WERI-Rb-1 (cell line): ENCODE measurements at regions not wholly inside any gene's neighbourhood (a gene's known extent, or its start where the extent isn't known, plus 50 kb on each side); places are given as distances from the start of the nearest gene placed in this dataset.

Source experiments
- DNase-seq: peaks from one replicate; pipeline ENCODE4 v3.0.0-alpha.2; 2020
- H3K27ac ChIP-seq: fragments of 250-450 bp; sonication (Bioruptor Pico); 2 replicates; pipeline ENCODE4 v1.5.1; 2020; ENCODE audit warnings: mild to moderate bottlenecking, moderate library complexity
- H3K27me3 ChIP-seq: fragments of 250-450 bp; sonication (Bioruptor Pico); 2 replicates; pipeline ENCODE4 v1.5.1; 2021; ENCODE audit warnings: mild to moderate bottlenecking, low read depth, moderate library complexity; ENCODE audit not compliant: insufficient read depth, severe bottlenecking
- H3K36me3 ChIP-seq: fragments of 250-450 bp; sonication (Bioruptor Pico); 2 replicates; pipeline ENCODE4 v1.5.1; 2020; ENCODE audit warnings: mild to moderate bottlenecking, moderate library complexity
- H3K4me3 ChIP-seq: 2 replicates; pipeline ENCODE4 v1.5.1; 2011; ENCODE audit warnings: low read depth, mild to moderate bottlenecking, control low read depth, low read length
- H3K9me3 ChIP-seq: fragments of 250-450 bp; sonication (Bioruptor Pico); 2 replicates; pipeline ENCODE4 v1.5.1; 2021; ENCODE audit warnings: mild to moderate bottlenecking, moderate library complexity; ENCODE audit not compliant: severe bottlenecking
- TF ChIP-seq, protein P1 (sequence below): IDR thresholded peaks from 2 replicates; pipeline ENCODE4 v1.5.1; 2011; ENCODE audit warnings: low read depth, mild to moderate bottlenecking, control low read depth, inconsistent platforms, low read length

DNA sequence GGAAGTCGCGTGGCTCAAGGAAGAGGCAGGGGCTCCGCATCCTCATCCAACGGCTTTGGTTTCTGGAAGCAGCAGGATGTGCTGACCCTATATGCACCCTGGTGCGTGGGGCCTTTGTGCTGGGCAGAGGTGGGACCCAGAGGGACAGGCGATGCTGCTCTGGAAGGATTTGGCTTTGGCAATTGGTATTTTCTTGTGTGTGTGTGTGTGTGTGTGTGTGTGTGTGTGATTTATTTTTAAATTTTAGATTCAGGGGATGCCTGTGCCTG, 321.9 kb upstream of the ZNF507 start:
- H3K36me3 ChIP-seq, result no peaks in the 10 kb centered on the region
- H3K27ac ChIP-seq, result no peak overlapping the region
- H3K27me3 ChIP-seq, result no peaks in the 10 kb centered on the region
- no peaks in the 10 kb centered on the region for H3K9me3 ChIP-seq
- no peak overlapping the region for H3K4me3 ChIP-seq
- DNase-seq, result no peak
- TF ChIP-seq, protein P1, sequence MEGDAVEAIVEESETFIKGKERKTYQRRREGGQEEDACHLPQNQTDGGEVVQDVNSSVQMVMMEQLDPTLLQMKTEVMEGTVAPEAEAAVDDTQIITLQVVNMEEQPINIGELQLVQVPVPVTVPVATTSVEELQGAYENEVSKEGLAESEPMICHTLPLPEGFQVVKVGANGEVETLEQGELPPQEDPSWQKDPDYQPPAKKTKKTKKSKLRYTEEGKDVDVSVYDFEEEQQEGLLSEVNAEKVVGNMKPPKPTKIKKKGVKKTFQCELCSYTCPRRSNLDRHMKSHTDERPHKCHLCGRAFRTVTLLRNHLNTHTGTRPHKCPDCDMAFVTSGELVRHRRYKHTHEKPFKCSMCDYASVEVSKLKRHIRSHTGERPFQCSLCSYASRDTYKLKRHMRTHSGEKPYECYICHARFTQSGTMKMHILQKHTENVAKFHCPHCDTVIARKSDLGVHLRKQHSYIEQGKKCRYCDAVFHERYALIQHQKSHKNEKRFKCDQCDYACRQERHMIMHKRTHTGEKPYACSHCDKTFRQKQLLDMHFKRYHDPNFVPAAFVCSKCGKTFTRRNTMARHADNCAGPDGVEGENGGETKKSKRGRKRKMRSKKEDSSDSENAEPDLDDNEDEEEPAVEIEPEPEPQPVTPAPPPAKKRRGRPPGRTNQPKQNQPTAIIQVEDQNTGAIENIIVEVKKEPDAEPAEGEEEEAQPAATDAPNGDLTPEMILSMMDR, result no peak

DNA sequence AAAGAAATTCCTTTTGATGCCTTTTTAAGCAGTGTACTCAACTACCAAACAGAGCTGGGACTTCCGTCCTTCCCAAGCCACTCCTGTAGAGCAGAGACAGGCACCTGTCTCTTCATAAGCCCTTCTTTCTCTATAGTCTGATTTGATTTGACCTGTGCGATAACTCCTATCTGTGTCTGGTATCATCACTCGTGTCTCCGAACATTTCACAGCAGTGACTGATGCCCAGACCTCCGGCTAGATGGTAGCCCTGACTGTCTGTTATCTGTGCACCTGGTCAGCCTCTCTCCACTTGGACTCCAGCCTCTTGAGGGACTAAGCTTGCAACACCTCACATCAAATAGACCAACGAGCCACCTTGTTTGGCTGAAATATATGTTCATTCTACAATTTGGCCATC, 316.2 kb upstream of the ZNF507 start:
- H3K4me3 ChIP-seq, result no peak overlapping the region
- H3K36me3 ChIP-seq, result no peaks in the 10 kb centered on the region
- no peaks in the 10 kb centered on the region for H3K9me3 ChIP-seq
- no peak for DNase-seq
- H3K27ac ChIP-seq, result no peak overlapping the region
- TF ChIP-seq, protein P1, result no peak
- no peaks in the 10 kb centered on the region for H3K27me3 ChIP-seq

DNA sequence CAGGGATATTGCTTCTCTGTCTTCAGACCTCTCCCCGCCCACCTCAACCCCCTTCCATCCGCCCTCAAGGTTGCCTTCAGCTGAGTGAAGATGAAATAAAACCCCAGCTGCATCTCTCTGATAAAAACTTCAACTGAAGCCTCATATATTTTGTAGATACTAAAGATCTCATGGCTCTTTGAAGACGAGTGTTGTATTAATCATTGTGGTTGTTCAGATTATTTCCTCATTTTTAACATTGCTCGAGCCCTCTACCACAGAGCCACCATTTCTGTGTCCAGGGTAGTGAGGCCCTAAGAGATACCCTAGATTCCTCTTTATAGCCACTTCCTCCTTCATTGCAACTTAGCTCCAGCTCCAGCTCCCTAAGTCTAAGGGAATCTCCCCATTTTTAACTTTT, 312.8 kb upstream of the ZNF507 start:
- Histone ChIP-seq H3K27ac (no peak overlapping the region), H3K4me3 (no peak overlapping the region), H3K36me3 (no peaks in the 10 kb centered on the region), H3K9me3 (no peaks in the 10 kb centered on the region), H3K27me3 (no peaks in the 10 kb centered on the region)
- no peak for DNase-seq
- TF ChIP-seq, protein P1, result no peak

DNA sequence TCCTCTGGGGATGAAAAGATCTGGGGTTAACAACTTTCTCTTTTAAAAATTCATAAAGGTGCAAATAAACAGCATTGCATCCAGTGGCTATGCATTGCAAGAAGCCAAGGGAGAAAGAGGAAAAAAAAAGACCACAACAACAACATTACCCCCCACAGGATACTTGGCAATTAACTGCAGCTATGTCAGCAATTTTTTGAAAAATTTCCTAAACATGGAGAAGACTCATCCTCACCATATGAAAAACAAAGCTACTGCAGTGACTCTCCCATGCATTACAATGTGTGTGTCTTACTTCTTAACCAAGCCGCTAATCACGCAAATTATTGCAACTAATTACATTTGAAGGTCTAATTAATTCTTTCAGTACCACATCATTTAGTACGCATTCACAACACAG, 309.8 kb upstream of the ZNF507 start:
- Histone ChIP-seq H3K27me3 (no peaks in the 10 kb centered on the region), H3K9me3 (no peaks in the 10 kb centered on the region), H3K27ac (no peak overlapping the region), H3K4me3 (no peak overlapping the region), H3K36me3 (no peaks in the 10 kb centered on the region)
- TF ChIP-seq, protein P1, result no peak
- no peak for DNase-seq

DNA sequence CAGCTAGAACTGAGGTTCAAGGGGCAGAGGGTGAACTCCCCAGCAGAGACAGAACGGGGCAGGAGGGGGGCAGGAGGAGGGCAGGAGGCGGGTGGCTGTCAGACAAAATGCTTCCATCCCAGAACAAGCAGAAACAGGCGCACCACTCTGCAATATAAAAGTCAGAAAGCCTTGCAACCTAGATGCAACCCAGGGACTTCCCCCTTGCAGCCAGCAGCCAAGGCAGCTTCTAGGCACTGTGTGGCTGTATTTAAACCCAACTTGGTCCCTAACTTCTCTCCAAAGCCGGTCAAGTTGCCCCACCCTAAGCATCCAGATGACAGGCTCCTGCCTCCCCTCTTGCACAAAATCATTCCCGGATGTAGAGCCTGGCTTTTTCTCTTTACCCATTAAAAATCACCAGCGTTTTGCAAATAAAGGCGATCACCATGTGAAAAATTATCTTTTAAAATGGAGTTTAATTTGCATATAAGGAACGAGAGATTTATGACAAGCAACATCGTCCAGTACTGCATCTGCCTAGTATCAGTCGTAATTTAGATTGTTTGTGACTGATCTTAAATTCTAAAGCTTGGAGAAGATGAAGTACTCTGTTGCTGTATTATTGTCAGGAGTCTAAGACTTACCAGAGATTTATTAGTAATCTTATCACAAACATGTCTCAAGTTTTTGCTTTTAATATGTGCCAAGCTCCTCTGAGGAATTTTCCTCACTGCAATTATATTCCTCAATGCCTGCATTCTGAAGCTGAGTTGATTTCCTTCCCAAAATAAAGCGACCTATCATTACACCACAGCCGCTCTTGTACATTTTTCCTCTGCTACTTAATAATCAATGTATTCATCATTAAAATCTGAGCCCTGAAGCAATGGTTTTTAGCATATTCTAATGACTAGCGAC, 307.1 kb upstream of the ZNF507 start:
- H3K9me3 ChIP-seq, result no peaks in the 10 kb centered on the region
- H3K27ac ChIP-seq, result no peak overlapping the region
- no peak for DNase-seq
- TF ChIP-seq, protein P1, result no peak
- no peak overlapping the region for H3K4me3 ChIP-seq
- H3K27me3 ChIP-seq, result no peaks in the 10 kb centered on the region
- H3K36me3 ChIP-seq, result no peaks in the 10 kb centered on the region

DNA sequence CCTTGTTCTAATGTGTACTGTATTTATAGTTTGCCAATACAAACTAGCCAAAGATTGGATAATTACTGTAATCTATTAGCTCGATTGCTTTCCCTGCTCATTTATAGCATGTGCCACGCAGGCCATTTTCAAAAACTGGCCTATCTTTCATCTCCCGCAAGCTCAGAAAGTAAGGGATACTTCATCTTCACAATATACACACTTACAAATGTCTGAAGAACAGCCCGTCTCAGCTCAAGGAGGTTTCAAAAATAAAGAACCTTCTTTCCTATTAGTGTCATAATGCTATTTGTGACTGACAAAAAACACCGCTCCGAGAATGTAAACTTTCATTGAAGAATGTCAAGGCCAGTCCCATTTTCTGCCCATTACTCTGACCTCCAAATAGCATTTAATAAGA, 306.4 kb upstream of the ZNF507 start:
- Histone ChIP-seq H3K4me3 (no peak overlapping the region), H3K36me3 (no peaks in the 10 kb centered on the region), H3K9me3 (no peaks in the 10 kb centered on the region), H3K27me3 (no peaks in the 10 kb centered on the region), H3K27ac (no peak overlapping the region)
- no peak for DNase-seq
- TF ChIP-seq, protein P1, result no peak
